K562 (cell line): ENCODE measurements at regions not wholly inside any gene's neighbourhood (a gene's known extent, or its start where the extent isn't known, plus 50 kb on each side); places are given as distances from the start of the nearest gene placed in this dataset.
A peak's percentile ranks its signal among the peaks of the same experiment; 100 is the strongest.

Experiments used
- ATAC-seq: fragments of 200-7000 bp; cut with Tn5 transposase; 3 replicates; pipeline ENCODE4 v1.9.1; 2020; ENCODE audit warnings: moderate library complexity
- BruUV-seq: library from RNA; stranded (reverse); fragments of 400-500 nt; replicated peaks from 2 replicates; lab custom pipeline; 2021; lab: Mats Ljungman, UMichigan
- CTCF ChIA-PET: fragments of 300-600 bp; formaldehyde crosslinking; extraction: SDS; loops from one replicate; lab custom pipeline; 2021; ENCODE audit warnings: low intra/inter-chr PET ratio; lab: Yijun Ruan, JAX
- POLR2A ChIA-PET: fragments of 300-600, 350-650 bp; sonication (Branson Sonifier 250); formaldehyde crosslinking; extraction: SDS; loops from one replicate; lab custom pipeline; 2021; ENCODE audit warnings: antibody characterized with exemption, inconsistent platforms; lab: Yijun Ruan, JAX
- DNase-seq, 4 experiments: peaks; one replicate each; pipeline versions ENCODE4 v3.0.0 to v3.0.0-alpha.2; 2011 to 2018; ENCODE audit warnings: low spot score in 3 of 4, mixed read lengths in 3 of 4; ENCODE audit errors: extremely low read depth in 1 of 4
- FAIRE-seq: peaks from 2 replicates; lab custom pipeline; 2011; peaks lifted over from hg19 to GRCh38; lab: Jason Lieb, UNC
- H2AFZ ChIP-seq: 2 replicates; pipeline ENCODE4 v1.6.0; 2011; ENCODE audit warnings: low read depth, low read length, control low read depth, inconsistent platforms
- H3K27ac ChIP-seq: fragments of 200-600 bp; 3 replicates; pipeline ENCODE4 v1.8.0; 2011; ENCODE audit warnings: low read depth, mild to moderate bottlenecking, control low read depth, inconsistent platforms, low read length, moderate library complexity, mixed read lengths; ENCODE audit errors: extremely low read depth
- H3K27me3 ChIP-seq, 2 experiments: fragments of 300-600 bp in 1 of 2; 2 replicates in 1 of 2; 3 replicates in 1 of 2; pipeline versions ENCODE4 v1.6.0 to v1.8.0; 2011; ENCODE audit warnings: inconsistent platforms in 2 of 2, low read length in 2 of 2, mild to moderate bottlenecking in 1 of 2, mixed read lengths in 1 of 2, moderate library complexity in 1 of 2; ENCODE audit not compliant: control insufficient read depth in 2 of 2, insufficient read depth in 2 of 2
- H3K36me3 ChIP-seq: fragments of 300-600 bp; 3 replicates; pipeline ENCODE4 v1.8.0; 2011; ENCODE audit warnings: mild to moderate bottlenecking, low read length, inconsistent platforms; ENCODE audit not compliant: control insufficient read depth, insufficient read depth
- H3K4me1 ChIP-seq, 2 experiments: fragments of 200-600 bp in 1 of 2; replicated peaks in 1 of 2; 2 replicates in 1 of 2; 3 replicates in 1 of 2; pipeline versions ENCODE4 v1.5.1 to v1.8.0; 2011; ENCODE audit warnings: inconsistent platforms in 2 of 2, low read length in 2 of 2, mild to moderate bottlenecking in 1 of 2, mixed read lengths in 1 of 2, moderate library complexity in 1 of 2; ENCODE audit not compliant: control insufficient read depth in 2 of 2, insufficient read depth in 2 of 2
- H3K4me2 ChIP-seq: 2 replicates; pipeline ENCODE4 v1.6.1; 2011; ENCODE audit warnings: low read length, control low read depth, inconsistent platforms, mixed read lengths; ENCODE audit not compliant: insufficient read depth
- H3K4me3 ChIP-seq: fragments of 200-600 bp; sonication (generic), shearing (Covaris generic); 2 replicates; pipeline ENCODE4 v1.5.1; 2016; ENCODE audit warnings: control low read depth, inconsistent platforms
- H3K79me2 ChIP-seq: fragments of 200-600 bp; 3 replicates; pipeline ENCODE4 v1.8.0; 2011; ENCODE audit warnings: low read length, inconsistent platforms; ENCODE audit not compliant: control insufficient read depth, insufficient read depth
- H3K9ac ChIP-seq, 2 experiments: 2 replicates each; pipeline versions ENCODE4 v1.6.0 to v1.6.1; 2011; ENCODE audit warnings: low read depth in 2 of 2, low read length in 2 of 2, control low read depth in 1 of 2, inconsistent platforms in 1 of 2, mild to moderate bottlenecking in 1 of 2, mixed read lengths in 1 of 2; ENCODE audit not compliant: insufficient read depth in 1 of 2
- H3K9me1 ChIP-seq: one replicate; pipeline ENCODE4 v1.6.0; 2011; ENCODE audit warnings: inconsistent platforms, mild to moderate bottlenecking, low read length, moderate library complexity; ENCODE audit not compliant: control insufficient read depth, insufficient read depth
- H3K9me3 ChIP-seq: replicated peaks from 2 replicates; pipeline ENCODE4 v1.5.1; 2011; ENCODE audit warnings: low read depth, low read length, inconsistent platforms; ENCODE audit not compliant: control insufficient read depth, insufficient read depth
- H4K20me1 ChIP-seq: replicated peaks from 2 replicates; pipeline ENCODE4 v1.6.1; 2011; ENCODE audit warnings: low read length, inconsistent platforms, mixed read lengths; ENCODE audit not compliant: control insufficient read depth, insufficient read depth
- KDM4B ChIP-seq, 2 experiments: fragments of 450-650 bp in 1 of 2; sonication (generic) in 1 of 2; IDR thresholded peaks; 2 replicates each; pipeline ENCODE4 v1.6.1; 2016 to 2017; ENCODE audit warnings: borderline replicate concordance in 2 of 2, antibody characterized with exemption in 1 of 2, low read depth in 1 of 2, mild to moderate bottlenecking in 1 of 2
- NFRKB ChIP-seq: fragments of 450-650 bp; IDR thresholded peaks from 2 replicates; pipeline ENCODE4 v1.6.1; 2016; ENCODE audit warnings: low read depth
- NR4A1 ChIP-seq, 2 experiments: fragments of 250-450 bp in 1 of 2; fragments of 450-650 bp in 1 of 2; sonication (Bioruptor Pico) in 1 of 2; IDR thresholded peaks; 2 replicates each; pipeline versions ENCODE4 v1.4.0 to v1.6.1; 2016 to 2020; ENCODE audit warnings: mild to moderate bottlenecking in 2 of 2, missing compliant biosample characterization in 1 of 2, missing genetic modification characterization in 1 of 2, moderate library complexity in 1 of 2
- WGBS: fragments of 100-300 bp; shearing (Covaris generic); methylation state at CpG from one replicate; pipeline ENCODE4 v1.1.6; 2016; ENCODE audit warnings: low coverage, mixed read lengths; ENCODE audit not compliant: insufficient coverage; ENCODE audit errors: missing lambda C conversion rate; 5-methylcytosine and 5-hydroxymethylcytosine counted together
- in situ Hi-C: fragments of 300-500 bp; cut with MboI; formaldehyde crosslinking; loops from 4 replicates; pipeline ENCODE4 v1.15.0; 2018; ENCODE audit warnings: inconsistent platforms, mixed read lengths
- intact Hi-C: fragments of 100-400 bp; cut with micrococcal nuclease; formaldehyde crosslinking; loops from 2 replicates; pipeline ENCODE4 v1.14.2; 2022
- TF ChIP-seq, protein P1 (sequence below): sonication (generic); formaldehyde crosslinking; IDR thresholded peaks from 2 replicates; pipeline ENCODE4 v1.8.1; 2023; ENCODE audit warnings: mild to moderate bottlenecking, missing genetic modification reagents
- TF ChIP-seq, protein P2 (sequence below): IDR thresholded peaks from 2 replicates; pipeline ENCODE4 v1.6.1; 2016; ENCODE audit warnings: missing genetic modification characterization, missing compliant biosample characterization

DNA sequence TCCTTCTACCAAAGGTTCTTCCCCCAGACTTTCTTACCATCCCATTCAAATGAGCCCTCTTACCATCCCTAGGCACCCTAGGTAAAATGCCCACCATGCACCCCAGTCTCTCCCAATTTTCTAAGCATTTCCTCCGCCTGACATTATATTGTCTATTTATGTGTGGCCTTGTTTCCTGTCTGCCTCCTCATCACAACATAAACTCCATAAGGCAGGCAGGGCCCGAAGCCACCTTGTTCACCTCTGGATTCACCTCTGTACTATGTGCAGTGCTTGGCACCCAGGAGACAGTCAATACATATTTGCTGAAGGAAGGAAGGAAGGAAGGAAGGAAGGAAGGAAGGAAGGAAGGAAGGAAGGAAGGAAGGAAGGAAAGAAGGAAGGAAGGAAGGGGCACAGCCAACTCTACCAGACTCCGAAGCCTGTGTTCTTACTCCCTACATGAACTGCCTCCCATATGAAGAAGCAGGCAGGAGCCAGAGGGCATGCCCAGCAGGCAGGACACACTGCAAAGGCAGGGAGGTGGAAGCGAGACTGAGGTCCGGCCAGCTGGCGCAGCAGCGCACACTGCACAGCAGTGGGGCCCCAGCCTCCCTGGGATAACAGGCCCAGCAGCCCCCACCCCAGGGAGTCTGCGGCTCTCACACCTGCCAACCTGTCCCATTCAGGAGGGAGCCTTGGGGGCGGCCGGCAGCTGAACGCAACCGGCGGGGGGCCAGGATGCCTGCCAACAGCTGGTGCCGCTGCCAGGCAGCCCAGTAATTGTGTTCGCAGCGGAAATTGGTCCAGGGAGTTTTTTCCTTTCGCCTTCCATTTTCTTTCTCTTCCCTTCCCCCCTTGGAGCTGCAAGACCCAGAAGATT lies 106.0 kb upstream of the LINGO1 start:
- in situ Hi-C loops (no loop called here), intact Hi-C loops (no loop called here)
- Histone ChIP-seq H4K20me1 (no peaks in the 10 kb centered on the region), H3K27ac (peak overlapping the region; percentile 7; the same call in 2 of the 3 replicates), H3K4me2 (peak overlapping the region; percentile 66), H3K4me1 (peaks cover 38 to 77% of the 10 kb centered on the region in 2 experiments; a peak in 4 of 5 replicates), H3K9me1 (no peaks in the 10 kb centered on the region), H3K79me2 (no peaks in the 10 kb centered on the region), H3K36me3 (no peaks in the 10 kb centered on the region), H3K4me3 (no peak overlapping the region), H3K9me3 (no peaks in the 10 kb centered on the region), H2AFZ (peak overlapping the region; percentile 71), H3K9ac (peak overlapping the region; percentile 51 to 72), H3K27me3 (no peaks in the 10 kb centered on the region)
- TF ChIP-seq, protein P1, sequence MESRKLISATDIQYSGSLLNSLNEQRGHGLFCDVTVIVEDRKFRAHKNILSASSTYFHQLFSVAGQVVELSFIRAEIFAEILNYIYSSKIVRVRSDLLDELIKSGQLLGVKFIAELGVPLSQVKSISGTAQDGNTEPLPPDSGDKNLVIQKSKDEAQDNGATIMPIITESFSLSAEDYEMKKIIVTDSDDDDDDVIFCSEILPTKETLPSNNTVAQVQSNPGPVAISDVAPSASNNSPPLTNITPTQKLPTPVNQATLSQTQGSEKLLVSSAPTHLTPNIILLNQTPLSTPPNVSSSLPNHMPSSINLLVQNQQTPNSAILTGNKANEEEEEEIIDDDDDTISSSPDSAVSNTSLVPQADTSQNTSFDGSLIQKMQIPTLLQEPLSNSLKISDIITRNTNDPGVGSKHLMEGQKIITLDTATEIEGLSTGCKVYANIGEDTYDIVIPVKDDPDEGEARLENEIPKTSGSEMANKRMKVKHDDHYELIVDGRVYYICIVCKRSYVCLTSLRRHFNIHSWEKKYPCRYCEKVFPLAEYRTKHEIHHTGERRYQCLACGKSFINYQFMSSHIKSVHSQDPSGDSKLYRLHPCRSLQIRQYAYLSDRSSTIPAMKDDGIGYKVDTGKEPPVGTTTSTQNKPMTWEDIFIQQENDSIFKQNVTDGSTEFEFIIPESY: peak; percentile 63
- TF ChIP-seq NFRKB: 0 out of 2 replicates have a peak, but pooled peaks have one; percentile 22
- TF ChIP-seq KDM4B (IDR thresholded peaks at IDR 0.05; ENCODE audit: borderline replicate concordance in 2 of 2, low read depth in 1 of 2): no peak
- no peak for TF ChIP-seq NR4A1 (CRISPR knock-in tag; IDR thresholded peaks at IDR 0.05)
- 0 out of 2 replicates have a peak, but pooled peaks have one; percentile 28 for TF ChIP-seq NR4A1 (tag; IDR thresholded peaks at IDR 0.05)
- TF ChIP-seq, protein P2, sequence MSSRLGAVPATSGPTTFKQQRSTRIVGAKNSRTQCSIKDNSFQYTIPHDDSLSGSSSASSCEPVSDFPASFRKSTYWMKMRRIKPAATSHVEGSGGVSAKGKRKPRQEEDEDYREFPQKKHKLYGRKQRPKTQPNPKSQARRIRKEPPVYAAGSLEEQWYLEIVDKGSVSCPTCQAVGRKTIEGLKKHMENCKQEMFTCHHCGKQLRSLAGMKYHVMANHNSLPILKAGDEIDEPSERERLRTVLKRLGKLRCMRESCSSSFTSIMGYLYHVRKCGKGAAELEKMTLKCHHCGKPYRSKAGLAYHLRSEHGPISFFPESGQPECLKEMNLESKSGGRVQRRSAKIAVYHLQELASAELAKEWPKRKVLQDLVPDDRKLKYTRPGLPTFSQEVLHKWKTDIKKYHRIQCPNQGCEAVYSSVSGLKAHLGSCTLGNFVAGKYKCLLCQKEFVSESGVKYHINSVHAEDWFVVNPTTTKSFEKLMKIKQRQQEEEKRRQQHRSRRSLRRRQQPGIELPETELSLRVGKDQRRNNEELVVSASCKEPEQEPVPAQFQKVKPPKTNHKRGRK (tag): peak; percentile 17; the same call in 1 of the 2 replicates
- CTCF ChIA-PET: no interaction called here
- ATAC-seq (no peak), DNase-seq (no peak), FAIRE-seq (no peak)
- BruUV-seq: no TSS peak
- POLR2A ChIA-PET: interaction anchor here (0.6 to 0.7 kb wide), 2 partner anchors 9 to 74 kb away, joined by 3 read pairs; no protein-coding TSS in a partner anchor
- 85% methylated on average over 10 of the region's 17 CpGs for WGBS
